ENCODE measurements at regions not wholly inside any gene's neighbourhood (a gene's known extent, or its start where the extent isn't known, plus 50 kb on each side); places are given as distances from the start of the nearest gene placed in this dataset.
"Not testable (repeated sequence)": the region's sequence is repeated elsewhere in the genome, so short reads cannot be mapped to it uniquely, and the experiment has no call there.

- Histone ChIP-seq H3K18ac (ENCODE audit: low read depth in 1 of 2, low read length in 2 of 2) (no peak overlapping the region), H4K91ac (ENCODE audit: low read length) (no peak overlapping the region), H3K79me1 (replicated peaks; ENCODE audit: low read length, poor library complexity, severe bottlenecking) (no peaks in the 10 kb centered on the region), H2BK12ac (ENCODE audit: low read length in 2 of 2) (no peak overlapping the region), H3K9ac (ENCODE audit: low read length) (no peak overlapping the region), H3K23ac (ENCODE audit: low read length in 2 of 2) (no peak overlapping the region), H3K4me3 (ENCODE audit: insufficient read depth in 1 of 2, low read depth in 1 of 2, low read length in 2 of 2) (no peak overlapping the region), H3K9me3 (ENCODE audit: control insufficient read depth, low read length) (no peaks in the 10 kb centered on the region), H2BK120ac (ENCODE audit: low read depth, low read length) (no peak overlapping the region), H3K27ac (ENCODE audit: low read length, poor library complexity, severe bottlenecking) (no peak overlapping the region), H2BK5ac (ENCODE audit: low read depth, low read length, poor library complexity, severe bottlenecking) (no peak overlapping the region), H4K8ac (ENCODE audit: low read length) (no peak overlapping the region), H2AFZ (ENCODE audit: low read depth, low read length) (no peak overlapping the region), H3K4me2 (ENCODE audit: low read length, poor library complexity, severe bottlenecking) (no peak overlapping the region), H3K27me3 (ENCODE audit: control insufficient read depth in 1 of 2, insufficient read depth in 1 of 2, low read length in 2 of 2) (peaks cover 0 to 2% of the 10 kb centered on the region in 2 experiments), H3K36me3 (ENCODE audit: control insufficient read depth in 1 of 2, insufficient read depth in 2 of 2, low read depth in 1 of 2, low read length in 2 of 2) (no peaks in the 10 kb centered on the region), H3K14ac (ENCODE audit: low read length in 2 of 2) (no peak overlapping the region), H3K4me1 (ENCODE audit: control insufficient read depth, insufficient read depth, low read depth, low read length) (peaks cover 6% of the 10 kb centered on the region), H2AK5ac (ENCODE audit: low read length, severe bottlenecking) (no peak overlapping the region), H3K4ac (ENCODE audit: low read depth in 1 of 2, low read length in 2 of 2) (no peak overlapping the region), H2BK15ac (ENCODE audit: low read depth, poor library complexity, severe bottlenecking) (no peak overlapping the region)
- no peak for DNase-seq
- 98% methylated on average over 2 of the region's 2 CpGs for WGBS
These were observed 62.5 kb upstream of the TOP1 start for GRCh38 chr20:40966103-40966502.

GRCh38 chr20:40966516-40967185, 62.0 kb upstream of the TOP1 start:
- no peak overlapping the region for H3K23ac ChIP-seq (ENCODE audit: low read length in 2 of 2)
- no peaks in the 10 kb centered on the region for H3K36me3 ChIP-seq (ENCODE audit: control insufficient read depth in 1 of 2, insufficient read depth in 2 of 2, low read depth in 1 of 2, low read length in 2 of 2)
- no peak overlapping the region for H2AK5ac ChIP-seq (ENCODE audit: low read length, severe bottlenecking)
- H2BK12ac ChIP-seq (ENCODE audit: low read length in 2 of 2) = no peak overlapping the region
- H3K14ac ChIP-seq (ENCODE audit: low read length in 2 of 2) = no peak overlapping the region
- H2BK15ac ChIP-seq (ENCODE audit: low read depth, poor library complexity, severe bottlenecking) = no peak overlapping the region
- DNase-seq = no peak
- H2BK5ac ChIP-seq (ENCODE audit: low read depth, low read length, poor library complexity, severe bottlenecking) = no peak overlapping the region
- peak overlapping the region; percentile 22 for H4K8ac ChIP-seq (ENCODE audit: low read length)
- H3K27ac ChIP-seq (ENCODE audit: low read length, poor library complexity, severe bottlenecking) = no peak overlapping the region
- no peak overlapping the region for H3K18ac ChIP-seq (ENCODE audit: low read depth in 1 of 2, low read length in 2 of 2)
- H2AFZ ChIP-seq (ENCODE audit: low read depth, low read length) = no peak overlapping the region
- no peak overlapping the region for H3K4me3 ChIP-seq (ENCODE audit: insufficient read depth in 1 of 2, low read depth in 1 of 2, low read length in 2 of 2)
- no peak overlapping the region for H3K9ac ChIP-seq (ENCODE audit: low read length)
- WGBS = 96% methylated on average over 9 of the region's 9 CpGs
- peaks cover 6% of the 10 kb centered on the region for H3K4me1 ChIP-seq (ENCODE audit: control insufficient read depth, insufficient read depth, low read depth, low read length)
- H3K79me1 ChIP-seq (replicated peaks; ENCODE audit: low read length, poor library complexity, severe bottlenecking) = no peaks in the 10 kb centered on the region
- no peak overlapping the region for H2BK120ac ChIP-seq (ENCODE audit: low read depth, low read length)
- H4K91ac ChIP-seq (ENCODE audit: low read length) = no peak overlapping the region
- H3K27me3 ChIP-seq (ENCODE audit: control insufficient read depth in 1 of 2, insufficient read depth in 1 of 2, low read length in 2 of 2) = no peaks in the 10 kb centered on the region
- H3K4me2 ChIP-seq (ENCODE audit: low read length, poor library complexity, severe bottlenecking) = no peak overlapping the region
- no peak overlapping the region for H3K4ac ChIP-seq (ENCODE audit: low read depth in 1 of 2, low read length in 2 of 2)
- no peaks in the 10 kb centered on the region for H3K9me3 ChIP-seq (ENCODE audit: control insufficient read depth, low read length)

- no peak overlapping the region for H3K4me3 ChIP-seq (ENCODE audit: insufficient read depth in 1 of 2, low read depth in 1 of 2, low read length in 2 of 2)
- H3K4me2 ChIP-seq (ENCODE audit: low read length, poor library complexity, severe bottlenecking) = no peak overlapping the region
- no peak for DNase-seq
- H3K14ac ChIP-seq (ENCODE audit: low read length in 2 of 2) = no peak overlapping the region
- H2BK15ac ChIP-seq (ENCODE audit: low read depth, poor library complexity, severe bottlenecking) = no peak overlapping the region
- H3K18ac ChIP-seq (ENCODE audit: low read depth in 1 of 2, low read length in 2 of 2) = no peak overlapping the region
- no peaks in the 10 kb centered on the region for H3K79me1 ChIP-seq (replicated peaks; ENCODE audit: low read length, poor library complexity, severe bottlenecking)
- H4K8ac ChIP-seq (ENCODE audit: low read length) = no peak overlapping the region
- no peaks in the 10 kb centered on the region for H3K27me3 ChIP-seq (ENCODE audit: control insufficient read depth in 1 of 2, insufficient read depth in 1 of 2, low read length in 2 of 2)
- H3K9me3 ChIP-seq (ENCODE audit: control insufficient read depth, low read length) = no peaks in the 10 kb centered on the region
- no peak overlapping the region for H2BK5ac ChIP-seq (ENCODE audit: low read depth, low read length, poor library complexity, severe bottlenecking)
- WGBS = 96% methylated on average over 1 of the region's 4 CpGs
- no peak overlapping the region for H2BK120ac ChIP-seq (ENCODE audit: low read depth, low read length)
- H3K4ac ChIP-seq (ENCODE audit: low read depth in 1 of 2, low read length in 2 of 2) = no peak overlapping the region
- H3K9ac ChIP-seq (ENCODE audit: low read length) = no peak overlapping the region
- no peak overlapping the region for H3K27ac ChIP-seq (ENCODE audit: low read length, poor library complexity, severe bottlenecking)
- no peak overlapping the region for H4K91ac ChIP-seq (ENCODE audit: low read length)
- no peaks in the 10 kb centered on the region for H3K36me3 ChIP-seq (ENCODE audit: control insufficient read depth in 1 of 2, insufficient read depth in 2 of 2, low read depth in 1 of 2, low read length in 2 of 2)
- H2AFZ ChIP-seq (ENCODE audit: low read depth, low read length) = no peak overlapping the region
- H2AK5ac ChIP-seq (ENCODE audit: low read length, severe bottlenecking) = no peak overlapping the region
- no peak overlapping the region for H3K23ac ChIP-seq (ENCODE audit: low read length in 2 of 2)
- H2BK12ac ChIP-seq (ENCODE audit: low read length in 2 of 2) = no peak overlapping the region
- peaks cover 4% of the 10 kb centered on the region for H3K4me1 ChIP-seq (ENCODE audit: control insufficient read depth, insufficient read depth, low read depth, low read length)
These were observed 60.9 kb upstream of the TOP1 start for GRCh38 chr20:40967700-40968099.

DNA sequence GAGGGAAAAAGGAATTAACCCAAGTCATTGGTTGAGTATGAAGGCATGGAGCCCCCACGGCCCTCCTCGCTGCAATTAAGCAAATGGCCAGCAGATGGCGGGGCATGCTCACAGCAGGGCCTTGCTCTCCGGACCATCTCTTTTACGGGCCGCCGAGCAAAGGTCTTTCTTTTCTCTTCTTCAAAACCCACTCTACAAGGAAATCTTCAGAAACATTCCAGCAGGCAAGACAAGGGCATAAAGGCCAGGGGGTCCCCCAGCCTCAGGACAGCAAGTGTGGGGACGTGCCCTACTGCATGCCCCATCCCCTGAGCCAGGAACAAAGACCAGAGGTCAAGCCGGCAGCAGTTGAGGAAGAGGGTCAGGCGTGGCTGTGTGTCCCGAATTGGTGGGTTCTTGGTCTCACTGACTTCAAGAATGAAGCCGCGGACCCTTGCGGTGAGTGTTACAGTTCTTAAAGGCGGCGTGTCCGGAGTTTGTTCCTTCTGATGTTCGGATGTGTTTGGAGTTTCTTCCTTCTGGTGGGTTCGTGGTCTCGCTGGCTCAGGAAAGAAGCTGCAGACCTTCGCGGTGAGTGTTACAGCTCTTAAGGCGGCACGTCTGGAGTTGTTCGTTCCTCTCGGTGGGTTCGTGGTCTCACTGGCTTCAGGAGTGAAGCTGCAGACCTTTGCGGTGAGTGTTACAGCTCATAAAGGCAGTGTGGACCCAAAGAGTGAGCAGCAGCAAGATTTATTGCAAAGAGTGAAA, 59.6 kb upstream of the TOP1 start:
- H3K18ac ChIP-seq (ENCODE audit: low read depth in 1 of 2, low read length in 2 of 2); H3K27ac ChIP-seq (ENCODE audit: low read length, poor library complexity, severe bottlenecking); H3K14ac ChIP-seq (ENCODE audit: low read length in 2 of 2); H3K23ac ChIP-seq (ENCODE audit: low read length in 2 of 2); H3K36me3 ChIP-seq (ENCODE audit: control insufficient read depth in 1 of 2, insufficient read depth in 2 of 2, low read depth in 1 of 2, low read length in 2 of 2); H2AFZ ChIP-seq (ENCODE audit: low read depth, low read length); H3K9me3 ChIP-seq (ENCODE audit: control insufficient read depth, low read length); H2BK120ac ChIP-seq (ENCODE audit: low read depth, low read length); H2BK5ac ChIP-seq (ENCODE audit: low read depth, low read length, poor library complexity, severe bottlenecking); H2AK5ac ChIP-seq (ENCODE audit: low read length, severe bottlenecking); H3K4me1 ChIP-seq (ENCODE audit: control insufficient read depth, insufficient read depth, low read depth, low read length); H3K79me1 ChIP-seq (replicated peaks; ENCODE audit: low read length, poor library complexity, severe bottlenecking); H3K27me3 ChIP-seq (ENCODE audit: control insufficient read depth in 1 of 2, insufficient read depth in 1 of 2, low read length in 2 of 2): not testable (repeated sequence)
- DNase-seq = peak; percentile 69
- peak overlapping the region in 1 of 2 experiments; percentile 77 for H3K4me3 ChIP-seq (ENCODE audit: insufficient read depth in 1 of 2, low read depth in 1 of 2, low read length in 2 of 2)
- H3K4ac ChIP-seq (ENCODE audit: low read depth in 1 of 2, low read length in 2 of 2) = peak overlapping the region in 1 of 2 experiments; percentile 60
- peak overlapping the region; percentile 88 for H2BK15ac ChIP-seq (ENCODE audit: low read depth, poor library complexity, severe bottlenecking)
- peak overlapping the region; percentile 80 for H3K9ac ChIP-seq (ENCODE audit: low read length)
- peak overlapping the region; percentile 97 for H4K8ac ChIP-seq (ENCODE audit: low read length)
- peak overlapping the region; percentile 81 for H4K91ac ChIP-seq (ENCODE audit: low read length)
- WGBS = 59% methylated on average over 26 of the region's 28 CpGs
- peak overlapping the region in 1 of 2 experiments; percentile 2 for H2BK12ac ChIP-seq (ENCODE audit: low read length in 2 of 2)
- peak overlapping the region; percentile 9 for H3K4me2 ChIP-seq (ENCODE audit: low read length, poor library complexity, severe bottlenecking)

All from mesenchymal stem cell (in vitro differentiated cells and primary cell).